CD1c-positive myeloid dendritic cell (primary cell): ENCODE measurements at regions not wholly inside any gene's neighbourhood (a gene's known extent, or its start where the extent isn't known, plus 50 kb on each side); places are given as distances from the start of the nearest gene placed in this dataset.

ENCODE experiments used
- DNase-seq: peaks from one replicate; pipeline ENCODE4 v3.0.0-alpha.2; 2016; ENCODE audit errors: extremely low spot score

- no peak for DNase-seq
Observed at GRCh38 chr10:76615049-76615448, 1022.6 kb downstream of the KCNMA1 start.
